ENCODE measurements at regions not wholly inside any gene's neighbourhood (a gene's known extent, or its start where the extent isn't known, plus 50 kb on each side); places are given as distances from the start of the nearest gene placed in this dataset.

DNA sequence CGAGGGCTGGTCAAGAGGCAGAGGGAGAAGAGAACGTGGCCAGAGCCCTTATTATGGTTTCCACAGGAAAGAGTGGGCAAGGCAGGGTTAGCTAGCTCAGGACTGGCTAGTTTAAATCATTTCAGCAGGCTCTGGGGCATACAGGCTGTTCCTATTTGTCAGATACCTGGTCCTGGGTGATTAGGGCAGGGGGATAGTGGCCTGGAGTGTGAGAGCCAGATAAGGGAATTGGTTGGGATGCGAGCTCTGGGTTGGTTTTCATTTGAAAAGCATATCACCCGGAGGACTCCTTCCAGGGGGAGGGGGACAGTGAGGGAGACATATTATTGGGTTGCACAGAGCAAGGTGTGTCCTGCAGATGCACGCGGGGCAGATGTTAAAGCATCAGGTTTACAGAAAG, 75.3 kb upstream of the CLDN10 start:
- no peak for TF ChIP-seq POLR2A (IDR thresholded peaks at IDR 0.05; ENCODE audit: low read length)
- TF ChIP-seq MAFK (IDR thresholded peaks at IDR 0.05; ENCODE audit: partially characterized antibody), result no peak

Data from A549 (cell line).